ENCODE measurements at regions not wholly inside any gene's neighbourhood (a gene's known extent, or its start where the extent isn't known, plus 50 kb on each side); places are given as distances from the start of the nearest gene placed in this dataset.

- TF ChIP-seq CTCF (IDR thresholded peaks at IDR 0.05) (no peak), EZH2 (IDR thresholded peaks at IDR 0.05; ENCODE audit: borderline replicate concordance, insufficient read depth, low read depth, low read length, poor library complexity, severe bottlenecking) (no peak)
Observed at GRCh38 chr2:157164370-157164769, 93.1 kb upstream of the GALNT5 start.

Data from B cell (primary cell).